ENCODE measurements at regions not wholly inside any gene's neighbourhood (a gene's known extent, or its start where the extent isn't known, plus 50 kb on each side); places are given as distances from the start of the nearest gene placed in this dataset.
"Not testable (repeated sequence)": the region's sequence is repeated elsewhere in the genome, so short reads cannot be mapped to it uniquely, and the experiment has no call there.

- no peak for DNase-seq
These were observed 138.3 kb downstream of the CCDC71L start for GRCh38 chr7:106522696-106523095.

- no peak for DNase-seq
These were observed 139.4 kb downstream of the CCDC71L start for GRCh38 chr7:106521541-106521940.

GRCh38 chr7:106520962-106521514, 139.9 kb downstream of the CCDC71L start:
- DNase-seq: no peak

- no peak for DNase-seq
These were observed 142.0 kb downstream of the CCDC71L start for GRCh38 chr7:106518967-106519366.

- no peak for DNase-seq
These were observed 142.7 kb downstream of the CCDC71L start for GRCh38 chr7:106518239-106518638.

GRCh38 chr7:106517508-106517907, 143.4 kb downstream of the CCDC71L start:
- no peak for DNase-seq

- DNase-seq: no peak
These were observed 145.6 kb downstream of the CCDC71L start for GRCh38 chr7:106515321-106515720.

- DNase-seq: no peak
These were observed 146.1 kb downstream of the CCDC71L start for GRCh38 chr7:106514881-106515280.

- no peak for DNase-seq
These were observed 148.7 kb downstream of the CCDC71L start for GRCh38 chr7:106512217-106512616.

GRCh38 chr7:106504645-106505044, 156.3 kb downstream of the CCDC71L start:
- DNase-seq: peak; percentile 10 to 61

GRCh38 chr7:106504207-106504606, 156.8 kb downstream of the CCDC71L start:
- no peak for DNase-seq

- no peak for DNase-seq
These were observed 157.3 kb downstream of the CCDC71L start for GRCh38 chr7:106503626-106504025.

GRCh38 chr7:106501605-106502580, 159.1 kb downstream of the CCDC71L start:
- peak; percentile 56 to 70 for DNase-seq

GRCh38 chr7:106499897-106500296, 161.1 kb downstream of the CCDC71L start:
- no peak for DNase-seq

GRCh38 chr7:106498005-106498404, 163.0 kb downstream of the CCDC71L start:
- not testable (repeated sequence) for DNase-seq

- no peak for DNase-seq
These were observed 167.8 kb downstream of the CCDC71L start for GRCh38 chr7:106493041-106493731.

- no peak for DNase-seq
These were observed 172.5 kb downstream of the CCDC71L start for GRCh38 chr7:106488465-106488864.

- no peak for DNase-seq
These were observed 173.1 kb downstream of the CCDC71L start for GRCh38 chr7:106487892-106488291.

GRCh38 chr7:106486331-106486730, 174.6 kb downstream of the CCDC71L start:
- no peak for DNase-seq

GRCh38 chr7:106485919-106486318, 175.0 kb downstream of the CCDC71L start:
- no peak for DNase-seq

- DNase-seq: no peak
These were observed 175.9 kb downstream of the CCDC71L start for GRCh38 chr7:106485031-106485551.

GRCh38 chr7:106484562-106484961, 176.4 kb downstream of the CCDC71L start:
- peak in 1 of 2 donors; percentile 9 for DNase-seq

GRCh38 chr7:106482091-106482490, 178.9 kb downstream of the CCDC71L start:
- no peak for DNase-seq

Data from inflammatory macrophage treated with lipopolysaccharide for 1 hour (primary cell).